HT-29 (cell line): ENCODE measurements at regions not wholly inside any gene's neighbourhood (a gene's known extent, or its start where the extent isn't known, plus 50 kb on each side); places are given as distances from the start of the nearest gene placed in this dataset.
"Not testable (repeated sequence)": the region's sequence is repeated elsewhere in the genome, so short reads cannot be mapped to it uniquely, and the experiment has no call there.

Source experiments
- DNase-seq: peaks from one replicate; pipeline ENCODE4 v3.0.0-alpha.2; 2015; ENCODE audit warnings: low spot score

- DNase-seq = peak; percentile 87
Measured at GRCh38 chr6:19892260-19892659, 55.1 kb downstream of the ID4 start.

DNA sequence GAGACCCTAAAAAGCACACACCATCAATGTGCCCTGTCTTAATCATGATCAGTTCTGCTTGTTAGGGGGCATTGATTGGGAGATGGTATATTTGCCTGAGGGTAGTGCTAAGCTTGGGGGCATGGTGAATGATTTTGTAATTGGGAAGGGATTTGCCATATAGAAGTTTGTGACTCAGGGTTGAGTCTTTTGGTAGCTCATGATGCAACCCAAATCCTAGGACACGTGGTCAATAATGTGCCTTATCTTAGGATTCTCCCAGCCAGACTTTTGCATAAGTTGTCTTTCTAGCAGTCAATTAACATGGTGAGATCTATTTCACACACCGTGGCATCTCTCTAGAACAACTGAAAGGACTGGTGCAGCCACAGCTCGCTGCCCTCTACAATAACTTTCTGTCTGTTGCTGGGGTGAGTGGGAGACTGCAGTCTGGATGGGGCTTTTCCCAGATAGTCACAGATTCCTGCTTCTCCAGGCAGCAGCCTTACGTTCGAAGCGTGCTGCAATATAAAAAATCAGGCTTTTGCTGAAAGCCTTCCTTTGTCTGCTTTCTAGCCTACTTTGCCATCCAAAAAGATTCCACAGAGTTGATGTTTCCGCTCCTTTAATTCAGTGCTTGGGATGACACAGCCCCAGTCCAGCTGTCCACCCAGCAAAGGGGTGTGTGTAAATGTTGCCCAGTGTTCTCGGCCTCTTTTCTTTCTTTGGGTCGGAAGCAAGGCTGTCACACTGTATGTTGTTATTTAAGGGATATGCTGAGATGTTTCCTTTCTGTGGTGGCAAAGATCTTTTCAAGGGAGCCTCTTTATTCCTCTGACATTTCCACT is 58.9 kb downstream of the ID4 start:
- DNase-seq = no peak

DNA sequence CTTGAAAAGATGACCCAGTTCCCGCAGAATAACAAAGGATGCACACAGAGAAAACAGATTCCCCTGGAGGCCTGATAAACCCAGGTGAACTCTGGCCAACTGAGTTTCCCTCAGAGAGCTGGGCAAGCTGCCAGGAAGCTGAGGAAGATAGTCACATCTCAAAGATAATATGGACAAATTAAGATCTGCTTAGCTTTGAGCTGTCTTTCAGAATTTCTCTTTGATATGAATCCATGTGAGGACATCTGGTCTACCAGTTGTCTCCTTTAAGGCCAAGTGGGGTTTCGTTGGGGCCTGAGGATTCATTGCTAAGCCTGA is 59.5 kb downstream of the ID4 start:
- DNase-seq = peak; percentile 9

DNA sequence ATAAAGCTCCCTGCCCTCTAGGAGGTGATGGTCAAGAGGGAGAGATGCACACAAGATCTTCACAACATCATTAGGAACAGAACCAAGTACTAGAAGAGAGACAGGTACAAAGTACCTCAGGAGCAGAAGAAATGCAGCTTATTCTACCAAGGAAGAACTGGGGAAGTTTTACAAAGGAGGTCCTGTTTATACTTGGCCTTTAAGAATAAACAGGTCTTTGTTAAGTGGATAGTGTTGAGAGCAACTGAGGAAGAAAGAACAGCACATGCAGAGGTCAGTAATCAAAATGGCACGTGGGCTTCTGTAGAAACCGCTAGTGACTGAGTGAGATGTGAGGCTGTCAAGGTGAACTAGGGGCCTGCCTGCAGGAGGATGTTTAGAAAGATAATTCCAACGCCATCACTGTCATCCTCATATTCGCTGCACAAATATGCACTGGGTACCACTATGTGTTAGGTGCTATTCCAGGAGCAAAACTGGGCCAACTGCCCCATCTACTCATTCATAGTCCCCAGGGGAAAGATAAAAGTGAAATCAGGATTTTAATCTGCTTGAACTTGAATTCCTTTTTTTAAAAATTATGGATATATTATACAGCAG is 61.1 kb downstream of the ID4 start:
- no peak for DNase-seq

DNA sequence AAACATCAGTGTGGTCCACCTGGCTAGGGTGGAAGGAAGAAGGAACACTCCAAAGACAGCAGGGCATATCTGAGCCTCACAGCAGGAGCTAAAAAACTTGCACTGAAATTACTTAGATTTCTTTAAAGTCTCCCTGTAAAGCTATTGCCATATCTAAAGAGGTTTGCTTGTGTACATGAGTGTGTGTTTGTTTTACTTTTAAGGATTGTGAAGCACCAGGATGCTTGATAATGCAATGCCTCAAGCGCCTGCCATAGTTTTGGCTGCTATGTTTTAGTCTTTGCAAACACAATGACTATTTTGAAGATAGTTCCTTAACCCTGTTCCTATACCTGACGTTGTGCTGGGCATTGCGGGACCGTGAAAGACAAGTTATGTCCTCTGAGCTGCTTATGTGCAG is 65.0 kb downstream of the ID4 start:
- no peak for DNase-seq

GRCh38 chr6:19904408-19904807 is 67.2 kb downstream of the ID4 start:
- DNase-seq = peak; percentile 3

DNA sequence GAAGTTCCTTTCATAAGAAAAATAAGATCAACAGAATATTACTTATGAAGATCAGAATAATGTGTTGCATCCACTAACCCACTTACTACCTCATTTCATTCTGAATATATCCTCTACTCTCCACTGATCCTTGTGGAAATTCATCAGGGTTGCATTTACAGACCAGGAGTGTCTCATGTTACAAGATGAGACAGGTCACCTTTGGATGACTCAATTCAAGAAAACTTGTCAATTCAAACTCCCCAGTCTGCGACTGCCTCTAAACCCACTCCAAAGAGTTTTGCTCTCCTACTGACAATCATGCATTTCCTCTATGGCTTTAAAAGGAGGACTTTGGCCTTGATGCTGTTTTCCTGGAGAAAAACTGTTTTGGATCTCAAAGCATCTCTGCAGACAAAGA is 68.4 kb downstream of the ID4 start:
- DNase-seq = no peak

DNA sequence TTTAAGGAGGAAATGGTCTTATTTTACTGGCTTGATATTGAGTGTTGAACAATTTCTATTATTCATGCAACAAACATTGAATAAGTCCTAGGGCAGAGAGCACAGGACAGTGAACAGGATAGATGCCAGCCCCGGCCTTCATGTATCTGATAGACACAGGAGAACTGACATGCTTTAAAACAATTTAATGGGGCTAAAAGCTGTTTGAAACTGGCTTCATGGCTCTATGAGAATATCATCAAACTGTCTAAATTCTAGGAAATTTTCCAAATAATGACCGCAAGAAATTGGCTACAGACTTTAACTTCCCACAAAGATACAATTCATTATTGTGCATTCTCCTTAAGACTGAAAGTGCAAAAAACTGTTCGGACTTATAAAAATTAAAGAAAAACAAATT is 69.0 kb downstream of the ID4 start:
- DNase-seq = no peak

DNA sequence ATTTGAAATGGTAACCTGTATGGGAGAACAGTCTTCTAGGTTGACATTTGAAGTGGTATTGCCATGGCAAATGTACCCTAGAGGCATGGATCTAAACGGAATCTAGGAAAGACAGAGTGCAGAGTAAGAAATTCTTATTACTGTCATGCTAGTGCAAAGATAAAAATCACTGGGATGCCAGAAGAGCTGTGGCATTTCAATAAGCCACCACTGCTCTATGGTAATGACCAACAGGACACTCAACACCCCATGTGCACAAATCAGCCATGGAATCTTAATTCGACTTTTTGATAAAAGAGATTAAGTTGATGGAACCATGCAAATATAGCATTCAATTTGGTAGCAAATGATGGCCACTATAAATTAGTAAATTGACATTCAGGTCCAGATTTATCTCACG is 74.1 kb downstream of the ID4 start:
- no peak for DNase-seq

DNA sequence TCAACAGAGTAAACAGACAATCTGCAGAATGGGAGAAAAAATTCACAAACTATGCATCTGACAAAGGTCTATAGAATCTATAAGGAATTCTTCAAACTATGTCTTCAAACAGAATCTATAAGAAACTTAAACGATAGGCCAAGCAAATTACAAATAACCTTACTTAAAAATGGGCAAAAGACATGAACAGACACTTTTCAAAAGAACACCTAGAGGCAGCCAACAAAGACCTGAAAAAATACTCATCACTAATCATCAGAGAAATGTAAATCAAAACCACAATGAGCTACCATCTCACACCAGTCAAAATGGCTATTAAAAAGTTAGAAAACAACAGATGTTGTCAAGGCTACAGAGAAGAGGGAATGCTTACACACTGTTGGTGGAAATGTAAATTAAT is 81.3 kb downstream of the ID4 start:
- no peak for DNase-seq

DNA sequence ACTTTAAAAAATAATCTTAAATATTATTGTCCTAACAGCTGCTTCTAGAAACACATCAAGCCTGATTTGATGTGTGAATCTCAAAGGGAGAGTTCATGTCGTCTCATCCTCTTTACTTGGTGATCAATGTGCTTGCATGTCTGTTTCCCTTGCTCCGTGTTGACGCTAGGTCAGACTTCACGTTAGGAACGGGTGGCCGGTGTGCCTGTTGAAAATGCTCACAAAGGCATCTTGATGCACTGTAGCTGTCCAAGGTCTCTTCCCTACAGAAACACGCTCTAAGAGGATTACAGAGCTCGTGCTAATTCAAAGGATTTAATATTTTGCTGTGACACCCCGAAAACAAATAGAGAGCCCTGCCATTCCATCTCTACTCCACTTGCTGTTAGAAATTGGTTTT is 84.6 kb downstream of the ID4 start:
- DNase-seq = no peak

GRCh38 chr6:19925533-19925932 is 88.4 kb downstream of the ID4 start:
- DNase-seq = no peak

DNA sequence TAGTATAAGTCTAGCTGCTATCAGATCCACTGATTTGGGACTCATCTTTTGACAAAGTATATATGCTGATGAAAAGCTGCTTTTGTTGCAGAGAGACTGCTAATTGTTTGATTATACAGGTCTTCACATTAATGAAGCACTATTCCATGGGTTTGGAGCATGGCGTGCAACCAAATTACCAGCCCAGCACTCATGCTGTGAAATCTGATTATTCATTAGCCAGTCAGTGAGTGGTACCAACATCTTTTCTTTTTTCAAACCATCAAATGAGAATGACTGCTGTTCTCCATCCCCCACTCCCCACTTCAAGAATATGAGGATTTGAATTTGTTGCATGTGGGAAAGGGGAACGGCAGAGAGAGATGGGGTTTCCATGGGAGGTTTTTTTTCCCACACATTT is 91.3 kb downstream of the ID4 start:
- no peak for DNase-seq

- no peak for DNase-seq
Measured at GRCh38 chr6:19929312-19929711, 92.1 kb downstream of the ID4 start.

DNA sequence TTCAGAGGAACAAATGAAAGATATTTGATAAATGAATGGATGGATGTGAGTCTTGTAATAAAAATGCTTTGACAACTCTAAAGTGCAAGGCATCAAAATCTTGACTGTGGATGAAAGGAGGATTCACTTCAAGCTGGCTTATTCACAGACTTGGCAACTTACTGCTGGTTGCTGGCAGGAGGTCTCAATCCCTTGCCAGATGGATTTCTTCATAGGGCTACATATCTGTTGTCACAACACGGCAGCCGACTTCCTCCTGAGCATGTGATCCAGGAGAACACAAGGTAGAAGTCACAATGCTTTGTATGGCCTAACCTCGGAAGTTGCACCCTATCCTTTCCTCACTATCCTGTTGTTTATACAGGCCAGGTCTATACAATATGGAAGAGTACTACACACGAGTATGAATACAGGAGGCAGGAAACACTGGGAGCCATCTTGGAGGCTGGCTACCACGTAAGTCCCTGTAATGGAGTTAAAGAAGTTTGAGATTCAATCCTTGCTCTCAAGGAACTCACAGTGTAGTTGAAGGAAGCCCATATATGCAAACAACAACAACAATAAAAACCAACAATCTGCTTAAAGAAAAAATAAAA is 97.9 kb downstream of the ID4 start:
- no peak for DNase-seq

DNA sequence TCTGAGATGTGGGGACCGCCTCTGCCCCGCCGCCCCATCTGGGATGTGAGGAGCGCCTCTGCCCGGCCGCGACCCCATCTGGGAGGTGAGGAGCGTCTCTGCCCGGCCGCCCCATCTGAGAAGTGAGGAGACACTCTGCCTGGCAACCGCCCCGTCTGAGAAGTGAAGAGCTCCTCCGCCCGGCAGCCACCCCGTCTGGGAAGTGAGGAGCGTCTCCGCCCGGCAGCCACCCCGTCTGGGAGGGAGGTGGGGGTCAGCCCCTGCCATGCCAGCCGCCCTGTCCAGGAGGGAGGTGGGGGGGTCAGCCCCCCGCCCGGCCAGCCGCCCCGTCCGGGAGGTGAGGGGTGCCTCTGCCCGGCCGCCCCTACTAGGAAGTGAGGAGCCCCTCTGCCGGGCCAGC is 102.2 kb downstream of the ID4 start:
- not testable (repeated sequence) for DNase-seq

GRCh38 chr6:19939926-19940325 is 102.8 kb downstream of the ID4 start:
- not testable (repeated sequence) for DNase-seq

- DNase-seq = no peak
Measured at GRCh38 chr6:19943042-19943441, 105.9 kb downstream of the ID4 start.

- DNase-seq = no peak
Measured at GRCh38 chr6:19945843-19946358, 108.7 kb downstream of the ID4 start.

- DNase-seq = no peak
Measured at GRCh38 chr6:19949155-19949554, 112.0 kb downstream of the ID4 start.

- no peak for DNase-seq
Measured at GRCh38 chr6:19964115-19964514, 126.9 kb downstream of the ID4 start.

DNA sequence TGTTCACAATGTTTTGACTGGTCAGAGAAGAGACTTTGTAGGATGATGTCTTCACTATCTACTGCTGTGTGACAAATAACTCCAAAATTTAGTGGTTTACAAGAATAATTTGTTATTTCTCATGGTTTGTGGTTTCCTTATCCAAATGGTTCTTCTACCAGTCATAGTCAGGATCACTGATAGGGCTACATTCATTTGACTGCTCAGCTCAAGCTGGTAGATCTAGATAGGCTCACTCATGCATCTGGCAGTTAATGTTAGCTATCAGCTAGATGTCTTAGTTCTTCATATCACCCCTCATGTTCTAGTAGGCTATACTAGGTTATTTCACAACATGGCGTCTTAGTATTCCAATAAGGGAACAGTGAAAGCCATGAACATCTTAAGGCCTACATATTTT is 131.0 kb downstream of the ID4 start:
- DNase-seq = no peak

- no peak for DNase-seq
Measured at GRCh38 chr6:19972221-19972620, 135.1 kb downstream of the ID4 start.
